B cell (primary cell): ENCODE measurements at regions not wholly inside any gene's neighbourhood (a gene's known extent, or its start where the extent isn't known, plus 50 kb on each side); places are given as distances from the start of the nearest gene placed in this dataset.
A peak's percentile ranks its signal among the peaks of the same experiment; 100 is the strongest.

Source experiments
- ATAC-seq: fragments of 200-7000 bp; cut with Tn5 transposase; one replicate; pipeline ENCODE4 v1.10.0; 2021; ENCODE audit warnings: low read depth, mild to moderate bottlenecking, moderate number of reproducible peaks, moderate library complexity
- CTCF ChIA-PET: fragments of 350-600 bp; sonication (Branson Sonifier 250); formaldehyde crosslinking; loops from one replicate; lab custom pipeline; 2021; ENCODE audit warnings: antibody characterized with exemption, inconsistent platforms; lab: Charles Lee
- POLR2A ChIA-PET: fragments of 350-600 bp; sonication (Branson Sonifier 250); formaldehyde crosslinking; loops from one replicate; lab custom pipeline; 2021; ENCODE audit warnings: antibody characterized with exemption; lab: Charles Lee
- DNase-seq: peaks from one replicate; pipeline ENCODE4 v3.0.0; 2013
- H2AFZ ChIP-seq: 2 replicates; pipeline ENCODE4 v1.6.1; 2012; ENCODE audit warnings: mild to moderate bottlenecking, low read depth, low read length; ENCODE audit not compliant: insufficient read depth, poor library complexity, severe bottlenecking
- H3K27ac ChIP-seq, 2 donors: 1 replicate in 1 of 2; 2 replicates in 1 of 2; pipeline ENCODE4 v1.5.1; 2012 to 2013; ENCODE audit warnings: low read length in 2 of 2, mild to moderate bottlenecking in 2 of 2, moderate library complexity in 1 of 2
- H3K27me3 ChIP-seq, 4 experiments: fragments of 200-600 bp in 1 of 4; sonication (generic) in 1 of 4; replicated peaks in 1 of 4; 1 replicate in 2 of 4; 2 replicates in 2 of 4; pipeline versions ENCODE4 v1.6.1 to v1.7.0; 2013 to 2016; ENCODE audit warnings: low read length in 3 of 4, mild to moderate bottlenecking in 2 of 4, mixed read lengths in 1 of 4, moderate library complexity in 1 of 4; ENCODE audit not compliant: insufficient read depth in 4 of 4, control insufficient read depth in 3 of 4; ENCODE audit errors: control extremely low read depth in 1 of 4
- H3K36me3 ChIP-seq, 2 experiments: replicated peaks in 1 of 2; 1 replicate in 1 of 2; 2 replicates in 1 of 2; pipeline versions ENCODE4 v1.6.1 to v1.7.1; 2013; ENCODE audit warnings: low read length in 1 of 2; ENCODE audit not compliant: insufficient read depth in 2 of 2, control insufficient read depth in 1 of 2; ENCODE audit errors: control extremely low read depth in 1 of 2, extremely low read depth in 1 of 2
- H3K4me1 ChIP-seq, 2 donors: fragments of 200-600 bp in 1 of 2; sonication (generic) in 1 of 2; 1 replicate in 1 of 2; 2 replicates in 1 of 2; pipeline versions ENCODE4 v1.5.1 to v1.6.1; 2013 to 2017; ENCODE audit warnings: low read length in 2 of 2; ENCODE audit not compliant: control insufficient read depth in 2 of 2, insufficient read depth in 2 of 2
- H3K4me2 ChIP-seq: replicated peaks from 2 replicates; pipeline ENCODE3; 2012; ENCODE audit warnings: mild to moderate bottlenecking, low read depth, low read length; ENCODE audit not compliant: poor library complexity, severe bottlenecking
- H3K4me3 ChIP-seq, 5 experiments: fragments of 200-600 bp in 1 of 5; sonication (generic) in 1 of 5; 1 replicate in 3 of 5; 2 replicates in 2 of 5; pipeline versions ENCODE4 v1.5.1 to v1.7.0; 2011 to 2016; ENCODE audit warnings: low read length in 4 of 5, mild to moderate bottlenecking in 4 of 5, low read depth in 2 of 5, control low read depth in 1 of 5, moderate library complexity in 1 of 5; ENCODE audit not compliant: insufficient read depth in 1 of 5; ENCODE audit errors: control extremely low read depth in 1 of 5, extremely low read depth in 1 of 5
- H3K79me2 ChIP-seq: fragments of 200-600 bp; sonication (generic); one replicate; pipeline ENCODE4 v1.6.0; 2016; ENCODE audit warnings: low read length; ENCODE audit not compliant: control insufficient read depth, insufficient read depth
- H3K9ac ChIP-seq: fragments of 200-600 bp; sonication (generic); 2 replicates; pipeline ENCODE4 v1.6.1; 2017; ENCODE audit warnings: mild to moderate bottlenecking, low read length, moderate library complexity
- H3K9me3 ChIP-seq, 3 donors: one replicate each; pipeline versions ENCODE4 v1.6.1 to v1.7.1; 2013; ENCODE audit warnings: low read length in 2 of 3; ENCODE audit not compliant: control insufficient read depth in 2 of 3, insufficient read depth in 1 of 3; ENCODE audit errors: control extremely low read depth in 1 of 3
- H4K20me1 ChIP-seq: 2 replicates; pipeline ENCODE4 v1.6.0; 2012; ENCODE audit warnings: mild to moderate bottlenecking, low read length; ENCODE audit not compliant: insufficient read depth, control insufficient read depth, poor library complexity, severe bottlenecking
- H3K27ac Mint-ChIP-seq: one replicate; pipeline ENCODE4 v1.8.0; 2021; ENCODE audit warnings: mixed read lengths
- H3K27me3 Mint-ChIP-seq: one replicate; pipeline ENCODE4 v1.8.0; 2021; ENCODE audit warnings: mixed read lengths
- H3K4me1 Mint-ChIP-seq: one replicate; pipeline ENCODE4 v1.8.0; 2021; ENCODE audit warnings: mixed read lengths
- H3K4me3 Mint-ChIP-seq: one replicate; pipeline ENCODE4 v1.8.0; 2021; ENCODE audit warnings: mixed read lengths
- H3K9me3 Mint-ChIP-seq: one replicate; pipeline ENCODE4 v1.8.0; 2022; ENCODE audit warnings: mixed read lengths; ENCODE audit not compliant: insufficient read depth
- CTCF ChIP-seq: fragments of 200-600 bp; IDR thresholded peaks from one replicate; pipeline ENCODE4 v1.8.0; 2022; ENCODE audit warnings: antibody characterized with exemption, mild to moderate bottlenecking
- EZH2 ChIP-seq: IDR thresholded peaks from 2 replicates; pipeline ENCODE4 v1.6.1; 2012; ENCODE audit warnings: borderline replicate concordance, low read depth, mild to moderate bottlenecking, moderate library complexity, low read length; ENCODE audit not compliant: insufficient read depth, poor library complexity, severe bottlenecking
- WGBS: methylation state at CpG from one replicate; pipeline ENCODE4 v1.1.5; 2013; ENCODE audit warnings: missing lambda C conversion rate; ENCODE audit not compliant: insufficient coverage; 5-methylcytosine and 5-hydroxymethylcytosine counted together
- intact Hi-C: fragments of 100-400 bp; cut with micrococcal nuclease; formaldehyde crosslinking; loops from one replicate; pipeline ENCODE4 v1.10.0; 2022

GRCh38 chr13:62209529-62209928 is 793.9 kb upstream of the PCDH20 start:
- H4K20me1 ChIP-seq, result no peaks in the 10 kb centered on the region

DNA sequence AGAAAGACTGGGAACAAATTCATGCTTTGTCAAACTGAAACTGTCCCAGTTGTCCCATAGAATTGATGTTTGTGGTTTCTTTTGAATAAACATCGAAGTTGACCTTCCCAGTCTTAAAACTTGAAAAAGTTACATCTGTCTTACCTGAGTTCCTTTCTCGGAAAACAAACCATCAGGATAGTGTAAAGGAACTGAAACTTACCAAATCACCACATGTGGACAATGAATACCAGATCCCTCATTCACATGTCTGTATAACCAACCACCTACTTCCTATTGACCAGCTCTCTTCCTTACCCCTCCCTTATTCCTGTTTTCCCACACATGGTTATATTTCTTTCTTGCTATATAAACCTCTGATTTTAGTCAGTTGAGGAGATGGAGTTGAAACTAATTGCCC is 791.7 kb upstream of the PCDH20 start:
- CTCF ChIA-PET, result no interaction called here
- H4K20me1 ChIP-seq, result no peaks in the 10 kb centered on the region
- no peak overlapping the region for H3K27ac ChIP-seq
- no peak for DNase-seq
- Mint-ChIP-seq H3K9me3 (peaks cover 13% of the 10 kb centered on the region), H3K4me3 (no peak overlapping the region), H3K4me1 (no peaks in the 10 kb centered on the region), H3K27ac (no peak overlapping the region), H3K27me3 (no peaks in the 10 kb centered on the region)
- no peak overlapping the region for H3K4me2 ChIP-seq
- no peaks in the 10 kb centered on the region for H3K27me3 ChIP-seq
- intact Hi-C loops, result no loop called here
- H3K36me3 ChIP-seq, result no peaks in the 10 kb centered on the region
- 78% methylated on average over 1 of the region's 2 CpGs for WGBS
- H3K4me3 ChIP-seq, result no peak overlapping the region
- POLR2A ChIA-PET, result no interaction called here
- H3K9ac ChIP-seq, result no peak overlapping the region
- peaks cover 0 to 6% (median 3%) of the 10 kb centered on the region in 3 donors for H3K9me3 ChIP-seq
- ATAC-seq, result no peak
- no peaks in the 10 kb centered on the region for H3K79me2 ChIP-seq
- no peaks in the 10 kb centered on the region for H3K4me1 ChIP-seq
- no peak for TF ChIP-seq CTCF
- no peak overlapping the region for H2AFZ ChIP-seq

More at GRCh38 chr13:62209529-62209928, 793.9 kb upstream of the PCDH20 start:
- POLR2A ChIA-PET, result no interaction called here
- Mint-ChIP-seq H3K27ac (no peak overlapping the region), H3K9me3 (peaks cover 11% of the 10 kb centered on the region), H3K27me3 (no peaks in the 10 kb centered on the region), H3K4me1 (no peaks in the 10 kb centered on the region), H3K4me3 (no peak overlapping the region)
- DNase-seq (no peak), ATAC-seq (no peak)
- no peaks in the 10 kb centered on the region for H3K79me2 ChIP-seq
- no peaks in the 10 kb centered on the region for H3K27me3 ChIP-seq
- intact Hi-C loops, result no loop called here
- no peak for TF ChIP-seq EZH2
- no peak for TF ChIP-seq CTCF
- peak overlapping the region; percentile 32 for H2AFZ ChIP-seq
- CTCF ChIA-PET, result no interaction called here
- H3K9ac ChIP-seq, result no peak overlapping the region
- H3K36me3 ChIP-seq, result no peaks in the 10 kb centered on the region
- no peak overlapping the region for H3K27ac ChIP-seq
- peaks cover 3 to 8% (median 3%) of the 10 kb centered on the region in 3 donors for H3K9me3 ChIP-seq
- H3K4me1 ChIP-seq, result no peaks in the 10 kb centered on the region
- WGBS, result 86% methylated on average over 8 of the region's 10 CpGs
- H3K4me2 ChIP-seq, result no peak overlapping the region
- peak overlapping the region in 1 of 5 experiments; percentile 17 for H3K4me3 ChIP-seq
